ENCODE measurements at regions not wholly inside any gene's neighbourhood (a gene's known extent, or its start where the extent isn't known, plus 50 kb on each side); places are given as distances from the start of the nearest gene placed in this dataset.
"Not testable (repeated sequence)": the region's sequence is repeated elsewhere in the genome, so short reads cannot be mapped to it uniquely, and the experiment has no call there.

GRCh38 chr1:146308892-146309291 is 80.1 kb upstream of the NOTCH2NLA start:
- not testable (repeated sequence) for H3K27me3 Mint-ChIP-seq (ENCODE audit: low read depth); H3K4me3 Mint-ChIP-seq; H3K36me3 Mint-ChIP-seq (ENCODE audit: low read depth); H3K27ac Mint-ChIP-seq (ENCODE audit: unreplicated experiment); H3K9me3 Mint-ChIP-seq; H3K4me1 Mint-ChIP-seq; DNase-seq (ENCODE audit: low read depth, low spot score)

GRCh38 chr1:146308152-146308551 is 79.3 kb upstream of the NOTCH2NLA start:
- DNase-seq (ENCODE audit: low read depth, low spot score); H3K9me3 Mint-ChIP-seq; H3K4me1 Mint-ChIP-seq; H3K27me3 Mint-ChIP-seq (ENCODE audit: low read depth); H3K36me3 Mint-ChIP-seq (ENCODE audit: low read depth); H3K4me3 Mint-ChIP-seq; H3K27ac Mint-ChIP-seq (ENCODE audit: unreplicated experiment): not testable (repeated sequence)

DNA sequence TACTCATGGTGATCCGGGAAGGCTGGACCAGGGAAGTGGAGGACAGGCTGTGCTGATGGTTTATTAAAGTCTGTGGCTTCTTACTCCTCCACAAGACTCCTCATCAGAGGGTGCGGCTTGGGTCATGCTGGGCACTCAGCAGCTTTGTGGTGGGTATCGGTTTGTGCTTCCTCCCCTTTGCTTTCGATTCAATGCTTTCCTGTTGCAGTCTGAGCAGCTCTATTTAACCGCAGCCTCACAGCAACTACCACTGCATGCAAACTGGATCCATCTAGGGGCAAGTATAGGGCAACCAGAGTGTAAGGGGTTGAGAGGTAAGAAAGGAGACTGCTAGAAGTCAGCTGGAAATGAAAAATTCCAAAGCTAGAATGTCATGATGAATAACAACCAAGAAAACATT is 78.8 kb upstream of the NOTCH2NLA start:
- not testable (repeated sequence) for H3K4me1 Mint-ChIP-seq; H3K27me3 Mint-ChIP-seq (ENCODE audit: low read depth); H3K4me3 Mint-ChIP-seq; H3K36me3 Mint-ChIP-seq (ENCODE audit: low read depth); H3K9me3 Mint-ChIP-seq; DNase-seq (ENCODE audit: low read depth, low spot score); H3K27ac Mint-ChIP-seq (ENCODE audit: unreplicated experiment)

- H3K4me3 Mint-ChIP-seq; H3K4me1 Mint-ChIP-seq; H3K27ac Mint-ChIP-seq (ENCODE audit: unreplicated experiment); H3K27me3 Mint-ChIP-seq (ENCODE audit: low read depth); DNase-seq (ENCODE audit: low read depth, low spot score); H3K36me3 Mint-ChIP-seq (ENCODE audit: low read depth); H3K9me3 Mint-ChIP-seq: not testable (repeated sequence)
Observed at GRCh38 chr1:146306651-146307050, 77.8 kb upstream of the NOTCH2NLA start.

DNA sequence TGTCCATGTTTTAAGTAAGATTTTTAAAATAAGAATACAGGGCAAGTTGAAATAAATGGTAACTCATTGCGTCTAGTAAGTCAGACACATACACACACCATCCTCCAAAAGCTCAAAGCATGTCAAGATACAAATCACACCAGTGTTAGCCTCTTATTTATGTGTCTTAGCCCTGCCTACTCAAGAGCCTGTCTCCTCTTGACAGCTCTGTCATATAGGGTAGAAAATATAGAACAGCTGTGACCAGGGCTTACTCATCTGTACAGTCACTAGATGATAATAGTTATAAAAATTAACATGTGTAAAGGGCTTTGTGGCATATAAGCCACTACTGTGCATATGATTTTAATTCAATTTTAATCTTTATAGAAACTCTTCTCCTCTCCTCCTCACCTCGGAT is 76.6 kb upstream of the NOTCH2NLA start:
- not testable (repeated sequence) for DNase-seq (ENCODE audit: low read depth, low spot score); H3K9me3 Mint-ChIP-seq; H3K27ac Mint-ChIP-seq (ENCODE audit: unreplicated experiment); H3K36me3 Mint-ChIP-seq (ENCODE audit: low read depth); H3K4me1 Mint-ChIP-seq; H3K4me3 Mint-ChIP-seq; H3K27me3 Mint-ChIP-seq (ENCODE audit: low read depth)

DNA sequence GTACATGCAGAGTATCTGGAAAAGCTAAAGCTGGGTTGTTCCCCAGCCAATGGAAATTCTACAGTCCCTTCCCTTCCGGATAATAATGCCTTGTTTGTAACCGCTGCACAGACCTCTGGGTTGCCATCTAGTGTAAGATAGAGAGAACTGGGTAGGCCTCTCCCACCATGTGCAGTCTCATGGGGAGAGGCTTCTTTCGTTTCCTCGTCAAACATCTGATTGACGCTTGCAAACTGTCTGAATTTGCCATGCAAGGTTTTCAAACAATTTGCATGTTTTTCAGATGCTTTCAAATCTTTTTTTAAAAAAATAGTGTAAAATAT is 69.7 kb upstream of the NOTCH2NLA start:
- not testable (repeated sequence) for H3K9me3 Mint-ChIP-seq; H3K27me3 Mint-ChIP-seq (ENCODE audit: low read depth); H3K4me3 Mint-ChIP-seq; H3K36me3 Mint-ChIP-seq (ENCODE audit: low read depth); DNase-seq (ENCODE audit: low read depth, low spot score); H3K27ac Mint-ChIP-seq (ENCODE audit: unreplicated experiment); H3K4me1 Mint-ChIP-seq

- H3K4me3 Mint-ChIP-seq; H3K27me3 Mint-ChIP-seq (ENCODE audit: low read depth); DNase-seq (ENCODE audit: low read depth, low spot score); H3K36me3 Mint-ChIP-seq (ENCODE audit: low read depth); H3K27ac Mint-ChIP-seq (ENCODE audit: unreplicated experiment); H3K4me1 Mint-ChIP-seq; H3K9me3 Mint-ChIP-seq: not testable (repeated sequence)
Observed at GRCh38 chr1:146297781-146298574, 69.2 kb upstream of the NOTCH2NLA start.

DNA sequence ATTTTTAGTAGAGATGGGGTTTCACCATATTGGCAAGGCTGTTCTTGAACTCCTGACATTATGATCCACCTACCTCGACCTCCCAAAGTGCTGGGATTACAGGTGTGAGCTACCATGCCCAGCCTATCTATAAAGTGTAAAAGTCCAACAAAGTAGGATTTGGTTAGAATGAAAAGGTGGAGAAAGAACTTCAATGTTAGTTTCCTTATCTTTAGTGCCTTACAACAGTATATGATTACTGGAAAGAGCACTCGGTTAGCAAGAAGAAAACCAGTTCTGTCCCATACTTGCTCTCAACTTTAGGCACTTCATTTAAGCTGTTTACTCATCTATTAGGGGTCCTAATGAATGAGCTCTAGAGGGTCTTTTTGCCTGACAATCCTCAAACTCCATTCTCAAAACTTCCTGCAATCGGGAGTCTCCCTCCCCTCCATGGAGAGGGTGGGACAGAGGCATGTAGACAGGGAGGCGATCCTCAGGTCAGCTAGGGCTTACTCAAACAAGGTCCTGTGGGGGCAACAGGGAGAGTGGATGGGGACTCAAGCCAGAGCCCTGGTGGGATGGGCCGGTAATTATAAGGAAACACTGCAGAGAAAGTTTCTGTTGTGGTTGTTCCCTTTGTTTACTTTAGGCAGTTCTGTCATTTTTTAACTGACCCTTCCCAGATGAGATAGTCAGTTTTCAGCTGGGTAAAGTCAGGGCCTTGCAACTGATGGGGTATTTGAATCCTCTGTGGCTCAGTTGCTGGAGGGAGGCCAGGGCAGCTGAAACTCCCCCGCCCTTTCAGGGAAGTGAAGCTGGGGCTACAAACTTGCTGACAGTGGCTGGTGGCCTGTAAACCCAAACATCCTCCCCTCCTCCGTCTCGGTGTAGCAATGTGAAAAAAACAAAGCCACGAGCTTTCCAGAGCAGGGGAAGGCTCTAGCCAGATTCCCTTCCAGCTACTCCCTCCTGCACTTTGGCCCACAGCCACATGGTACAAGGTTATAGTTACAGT is 64.4 kb upstream of the NOTCH2NLA start:
- not testable (repeated sequence) for H3K36me3 Mint-ChIP-seq (ENCODE audit: low read depth); H3K27ac Mint-ChIP-seq (ENCODE audit: unreplicated experiment); H3K4me3 Mint-ChIP-seq; H3K27me3 Mint-ChIP-seq (ENCODE audit: low read depth); H3K9me3 Mint-ChIP-seq; H3K4me1 Mint-ChIP-seq; DNase-seq (ENCODE audit: low read depth, low spot score)

DNA sequence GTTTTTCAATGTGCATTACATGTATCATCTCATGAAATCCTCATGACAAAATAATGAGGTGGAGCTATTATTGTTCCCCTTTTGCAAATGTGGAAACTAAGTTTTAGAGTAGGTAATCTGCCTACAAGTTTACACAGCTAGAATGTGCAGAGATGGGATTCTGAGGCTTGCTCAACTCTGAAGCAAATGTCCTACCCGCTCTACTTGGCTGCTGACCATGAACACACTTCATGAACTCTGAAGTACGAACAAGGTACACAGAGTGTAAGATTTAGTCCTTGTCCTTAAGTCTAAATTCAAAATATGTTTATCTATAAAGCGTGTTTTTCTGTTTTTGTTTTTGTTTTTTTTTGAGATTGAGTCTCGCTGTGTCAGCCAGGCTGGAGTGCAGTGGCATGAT is 63.6 kb upstream of the NOTCH2NLA start:
- H3K27me3 Mint-ChIP-seq (ENCODE audit: low read depth); H3K4me1 Mint-ChIP-seq; H3K4me3 Mint-ChIP-seq; H3K9me3 Mint-ChIP-seq; H3K27ac Mint-ChIP-seq (ENCODE audit: unreplicated experiment); DNase-seq (ENCODE audit: low read depth, low spot score); H3K36me3 Mint-ChIP-seq (ENCODE audit: low read depth): not testable (repeated sequence)

DNA sequence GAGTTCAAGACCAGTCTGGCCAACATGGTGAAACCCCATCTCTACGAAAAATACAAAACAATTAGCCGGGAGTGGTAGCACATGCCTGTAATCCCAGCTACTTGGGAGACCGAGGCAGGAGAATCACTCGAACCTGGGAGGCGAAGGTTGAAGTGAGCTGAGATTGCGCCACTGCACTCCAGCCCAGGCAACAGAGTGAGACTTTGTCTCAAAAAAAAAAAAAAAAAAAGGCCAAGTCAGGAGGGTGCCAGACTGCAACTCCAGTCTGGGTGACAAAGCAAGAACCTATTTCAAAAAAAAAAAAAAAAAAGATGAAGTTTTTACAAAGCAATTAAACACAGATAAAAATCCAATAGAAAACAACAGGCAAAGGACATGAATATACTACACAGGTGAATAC is 59.1 kb upstream of the NOTCH2NLA start:
- not testable (repeated sequence) for H3K4me1 Mint-ChIP-seq; H3K27me3 Mint-ChIP-seq (ENCODE audit: low read depth); H3K9me3 Mint-ChIP-seq; H3K36me3 Mint-ChIP-seq (ENCODE audit: low read depth); H3K27ac Mint-ChIP-seq (ENCODE audit: unreplicated experiment); DNase-seq (ENCODE audit: low read depth, low spot score); H3K4me3 Mint-ChIP-seq

GRCh38 chr1:146284760-146285159 is 55.9 kb upstream of the NOTCH2NLA start:
- not testable (repeated sequence) for DNase-seq (ENCODE audit: low read depth, low spot score); H3K36me3 Mint-ChIP-seq (ENCODE audit: low read depth); H3K9me3 Mint-ChIP-seq; H3K4me3 Mint-ChIP-seq; H3K27me3 Mint-ChIP-seq (ENCODE audit: low read depth); H3K4me1 Mint-ChIP-seq; H3K27ac Mint-ChIP-seq (ENCODE audit: unreplicated experiment)

DNA sequence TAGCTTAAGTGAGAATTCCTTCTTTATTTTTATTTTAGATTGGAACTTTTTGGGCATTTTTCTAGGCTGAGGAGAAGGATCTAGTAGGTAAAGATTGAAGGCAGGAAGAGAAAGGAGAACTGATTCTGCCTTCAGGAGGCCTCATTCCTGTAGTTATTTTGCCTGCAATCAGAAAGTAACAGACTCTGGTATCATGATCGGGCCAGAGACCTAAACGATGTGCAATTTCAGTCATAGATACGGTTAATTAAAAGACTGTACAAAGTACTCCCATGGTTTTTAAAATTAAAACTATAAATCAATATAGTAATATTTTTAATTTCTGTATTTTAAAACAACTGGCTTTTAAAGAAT is 54.7 kb upstream of the NOTCH2NLA start:
- not testable (repeated sequence) for H3K9me3 Mint-ChIP-seq; H3K36me3 Mint-ChIP-seq (ENCODE audit: low read depth); H3K4me1 Mint-ChIP-seq; H3K27me3 Mint-ChIP-seq (ENCODE audit: low read depth); H3K4me3 Mint-ChIP-seq; DNase-seq (ENCODE audit: low read depth, low spot score); H3K27ac Mint-ChIP-seq (ENCODE audit: unreplicated experiment)

DNA sequence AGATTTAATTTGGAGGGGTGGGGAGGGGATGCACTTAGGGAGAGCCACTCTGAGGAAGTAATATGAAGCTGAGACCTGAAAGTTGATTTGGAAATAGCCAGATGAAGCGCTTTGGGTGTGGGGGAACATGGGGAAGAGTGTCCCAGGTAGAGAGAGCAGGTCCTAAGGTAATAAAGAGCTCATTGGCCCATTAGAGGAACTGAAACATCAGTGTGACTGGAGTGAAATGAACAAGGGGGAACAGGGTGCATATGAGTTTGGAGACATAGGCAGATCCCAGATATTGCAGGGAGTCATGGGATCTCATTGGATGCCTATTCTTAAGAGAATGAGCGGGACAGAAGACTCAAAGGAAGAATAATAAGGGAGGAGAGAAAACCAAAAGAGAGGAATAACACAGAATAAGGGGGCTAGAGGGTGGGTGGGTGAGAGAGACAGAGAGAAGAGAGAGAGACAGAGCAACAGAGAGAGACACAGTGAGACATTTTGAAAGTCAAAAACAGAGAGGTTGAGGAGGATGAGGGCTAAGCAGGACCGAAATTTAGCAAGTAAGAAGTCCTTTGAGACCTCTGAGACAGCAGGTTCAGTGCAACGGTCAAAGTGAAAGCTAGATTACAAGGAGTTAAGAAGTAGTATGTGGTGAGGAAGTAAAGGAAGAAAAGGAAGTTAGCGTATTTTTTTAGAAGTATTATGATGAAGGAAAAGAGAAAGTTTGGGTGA is 54.1 kb upstream of the NOTCH2NLA start:
- not testable (repeated sequence) for H3K27me3 Mint-ChIP-seq (ENCODE audit: low read depth); DNase-seq (ENCODE audit: low read depth, low spot score); H3K36me3 Mint-ChIP-seq (ENCODE audit: low read depth); H3K4me1 Mint-ChIP-seq; H3K4me3 Mint-ChIP-seq; H3K27ac Mint-ChIP-seq (ENCODE audit: unreplicated experiment); H3K9me3 Mint-ChIP-seq
